Right atrium auricular region (tissue), 2 donors: ENCODE measurements at regions not wholly inside any gene's neighbourhood (a gene's known extent, or its start where the extent isn't known, plus 50 kb on each side); places are given as distances from the start of the nearest gene placed in this dataset.

Source experiments
- DNase-seq: peaks from one replicate; pipeline ENCODE4 v3.0.0-alpha.2; 2019; ENCODE audit warnings: low spot score
- H3K27ac ChIP-seq, 2 donors: fragments of 200-600 bp; sonication (generic); 1 replicate in 1 of 2; 2 replicates in 1 of 2; pipeline ENCODE4 v1.5.1; 2016 to 2019
- H3K27me3 ChIP-seq, 2 donors: fragments of 200-600 bp; sonication (generic); one replicate each; pipeline versions ENCODE4 v1.5.1 to v1.6.0; 2017 to 2019
- H3K36me3 ChIP-seq: fragments of 200-600 bp; sonication (generic); one replicate; pipeline ENCODE4 v1.5.1; 2016
- H3K4me1 ChIP-seq, 2 donors: fragments of 200-600 bp; sonication (generic); one replicate each; pipeline versions ENCODE4 v1.5.1 to v1.6.0; 2017 to 2019
- H3K4me3 ChIP-seq, 2 donors: fragments of 200-600 bp; sonication (generic); 1 replicate in 1 of 2; 2 replicates in 1 of 2; pipeline ENCODE4 v1.5.1; 2017 to 2019; ENCODE audit warnings: mild to moderate bottlenecking in 1 of 2, moderate library complexity in 1 of 2
- H3K9me3 ChIP-seq, 2 donors: fragments of 200-600 bp; sonication (generic); one replicate each; pipeline ENCODE4 v1.5.1; 2019
- TF ChIP-seq, protein P1 (sequence below), 2 donors: fragments of 200-600 bp; sonication (generic); IDR thresholded peaks; one replicate each; pipeline ENCODE4 v1.5.1; 2019; ENCODE audit warnings: antibody characterized with exemption in 2 of 2

DNA sequence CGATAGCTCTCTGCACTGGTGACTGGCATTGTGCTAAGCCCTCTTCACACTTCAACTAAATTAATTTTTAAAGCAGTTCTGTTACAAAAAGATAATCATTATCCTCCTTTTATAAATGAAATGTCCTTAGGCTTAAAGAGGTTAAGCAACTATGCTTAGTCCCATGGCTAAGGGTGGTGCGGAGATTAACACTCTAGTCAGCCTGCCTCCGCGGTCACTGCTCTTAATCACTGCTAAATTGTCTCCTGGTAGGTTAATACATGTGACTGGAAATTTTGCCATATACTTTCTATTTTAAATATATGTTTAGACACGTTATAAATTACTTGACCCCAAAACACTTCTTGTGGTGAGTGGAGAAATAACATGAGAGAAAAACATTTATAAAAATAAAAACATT is 473.7 kb downstream of the CENPC start:
- Histone ChIP-seq H3K4me3 (no peak overlapping the region), H3K9me3 (no peaks in the 10 kb centered on the region)
- TF ChIP-seq, protein P1, sequence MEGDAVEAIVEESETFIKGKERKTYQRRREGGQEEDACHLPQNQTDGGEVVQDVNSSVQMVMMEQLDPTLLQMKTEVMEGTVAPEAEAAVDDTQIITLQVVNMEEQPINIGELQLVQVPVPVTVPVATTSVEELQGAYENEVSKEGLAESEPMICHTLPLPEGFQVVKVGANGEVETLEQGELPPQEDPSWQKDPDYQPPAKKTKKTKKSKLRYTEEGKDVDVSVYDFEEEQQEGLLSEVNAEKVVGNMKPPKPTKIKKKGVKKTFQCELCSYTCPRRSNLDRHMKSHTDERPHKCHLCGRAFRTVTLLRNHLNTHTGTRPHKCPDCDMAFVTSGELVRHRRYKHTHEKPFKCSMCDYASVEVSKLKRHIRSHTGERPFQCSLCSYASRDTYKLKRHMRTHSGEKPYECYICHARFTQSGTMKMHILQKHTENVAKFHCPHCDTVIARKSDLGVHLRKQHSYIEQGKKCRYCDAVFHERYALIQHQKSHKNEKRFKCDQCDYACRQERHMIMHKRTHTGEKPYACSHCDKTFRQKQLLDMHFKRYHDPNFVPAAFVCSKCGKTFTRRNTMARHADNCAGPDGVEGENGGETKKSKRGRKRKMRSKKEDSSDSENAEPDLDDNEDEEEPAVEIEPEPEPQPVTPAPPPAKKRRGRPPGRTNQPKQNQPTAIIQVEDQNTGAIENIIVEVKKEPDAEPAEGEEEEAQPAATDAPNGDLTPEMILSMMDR (IDR thresholded peaks at IDR 0.05), result no peak

DNA sequence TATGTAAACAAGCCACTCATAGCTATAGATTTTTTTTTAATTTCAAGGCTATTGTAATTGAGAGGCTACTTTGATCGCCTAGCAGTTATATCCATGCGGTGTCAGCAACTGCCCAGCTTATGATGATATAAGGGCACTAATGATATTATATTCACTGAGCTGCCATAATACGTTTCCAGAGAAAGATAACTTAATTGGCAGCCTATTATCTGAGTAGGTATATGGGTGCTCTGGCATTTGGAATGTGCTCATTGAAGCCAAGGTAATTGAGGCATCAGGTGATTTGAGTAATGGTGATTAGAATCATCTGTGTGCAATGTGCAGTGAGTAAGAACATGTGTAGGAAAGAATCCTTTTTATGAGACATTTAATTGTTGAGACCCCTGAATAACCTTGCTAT is 490.0 kb downstream of the CENPC start:
- TF ChIP-seq, protein P1 (IDR thresholded peaks at IDR 0.05), result no peak
- H3K4me3 ChIP-seq, result no peak overlapping the region
- no peaks in the 10 kb centered on the region for H3K4me1 ChIP-seq
- H3K36me3 ChIP-seq, result no peaks in the 10 kb centered on the region
- no peaks in the 10 kb centered on the region for H3K9me3 ChIP-seq
- H3K27me3 ChIP-seq, result no peaks in the 10 kb centered on the region
- no peak for DNase-seq
- H3K27ac ChIP-seq, result no peak overlapping the region

More for the DNA sequence above, 473.7 kb downstream of the CENPC start:
- no peak for DNase-seq
- H3K27ac ChIP-seq, result no peak overlapping the region
- no peaks in the 10 kb centered on the region for H3K36me3 ChIP-seq
- H3K4me1 ChIP-seq, result no peaks in the 10 kb centered on the region
- no peaks in the 10 kb centered on the region for H3K27me3 ChIP-seq

DNA sequence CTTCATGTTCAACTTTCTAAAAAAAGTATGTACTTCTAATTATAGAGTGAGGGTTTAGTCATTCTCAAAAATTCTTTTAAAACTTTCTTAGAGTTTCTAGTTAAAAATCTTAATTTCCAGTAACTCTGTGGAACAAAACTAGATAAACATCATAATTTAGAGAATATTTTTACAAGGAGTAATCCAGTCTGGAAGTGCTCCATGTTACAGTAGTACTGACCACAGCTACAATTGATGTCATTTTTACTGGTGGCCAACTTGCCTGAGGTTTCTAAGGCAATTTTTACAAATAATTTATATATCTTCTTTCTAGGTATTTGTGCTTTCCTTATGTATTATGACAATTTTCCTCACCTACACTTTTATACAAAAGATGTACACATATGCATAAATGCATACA is 490.4 kb downstream of the CENPC start:
- Histone ChIP-seq H3K4me3 (no peak overlapping the region), H3K27ac (no peak overlapping the region), H3K4me1 (no peaks in the 10 kb centered on the region), H3K27me3 (no peaks in the 10 kb centered on the region), H3K36me3 (no peaks in the 10 kb centered on the region), H3K9me3 (no peaks in the 10 kb centered on the region)
- TF ChIP-seq, protein P1 (IDR thresholded peaks at IDR 0.05), result no peak
- no peak for DNase-seq

DNA sequence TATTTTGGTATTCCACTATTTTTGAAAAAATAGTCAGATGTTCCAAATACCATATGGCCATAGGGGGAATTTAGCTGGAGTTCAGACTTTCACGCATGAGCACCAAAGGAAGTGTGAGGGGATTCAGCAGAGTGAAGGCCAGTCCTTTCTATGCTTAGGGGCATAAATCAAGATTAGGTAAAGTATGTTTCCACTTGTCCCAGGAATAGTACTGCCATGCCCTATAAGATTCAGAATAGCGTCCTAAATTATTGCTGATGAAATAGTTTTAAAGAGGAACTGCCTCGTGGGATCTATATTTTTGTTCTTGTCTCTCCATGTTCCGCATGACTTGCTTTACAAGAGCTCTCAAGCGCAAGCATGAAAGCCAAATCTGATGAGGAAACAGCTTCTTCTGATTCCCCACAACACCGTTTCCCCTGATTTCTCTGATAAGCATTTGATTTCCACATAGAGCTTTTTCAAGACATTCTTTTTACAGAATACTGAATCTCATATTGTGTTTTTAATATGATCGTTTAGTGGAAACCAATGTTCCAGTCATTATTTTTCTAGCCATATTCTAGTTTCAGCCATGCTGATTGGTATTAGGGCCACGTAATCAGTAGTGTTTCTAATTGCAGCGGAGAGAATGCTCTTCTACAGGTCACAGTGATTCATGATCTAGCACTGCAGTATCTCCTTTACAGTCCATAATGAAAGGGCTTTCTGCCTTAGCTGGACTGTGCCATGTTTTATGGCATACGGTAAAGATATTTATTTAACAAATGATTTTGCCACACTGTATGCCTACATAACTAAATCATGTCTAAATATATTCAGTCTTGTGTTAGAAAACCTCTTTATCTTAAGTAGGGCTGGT is 492.3 kb downstream of the CENPC start:
- no peak overlapping the region for H3K4me3 ChIP-seq
- no peak overlapping the region for H3K27ac ChIP-seq
- H3K4me1 ChIP-seq, result no peaks in the 10 kb centered on the region
- no peaks in the 10 kb centered on the region for H3K9me3 ChIP-seq
- H3K36me3 ChIP-seq, result no peaks in the 10 kb centered on the region
- H3K27me3 ChIP-seq, result no peaks in the 10 kb centered on the region
- TF ChIP-seq, protein P1 (IDR thresholded peaks at IDR 0.05), result no peak
- DNase-seq, result no peak

DNA sequence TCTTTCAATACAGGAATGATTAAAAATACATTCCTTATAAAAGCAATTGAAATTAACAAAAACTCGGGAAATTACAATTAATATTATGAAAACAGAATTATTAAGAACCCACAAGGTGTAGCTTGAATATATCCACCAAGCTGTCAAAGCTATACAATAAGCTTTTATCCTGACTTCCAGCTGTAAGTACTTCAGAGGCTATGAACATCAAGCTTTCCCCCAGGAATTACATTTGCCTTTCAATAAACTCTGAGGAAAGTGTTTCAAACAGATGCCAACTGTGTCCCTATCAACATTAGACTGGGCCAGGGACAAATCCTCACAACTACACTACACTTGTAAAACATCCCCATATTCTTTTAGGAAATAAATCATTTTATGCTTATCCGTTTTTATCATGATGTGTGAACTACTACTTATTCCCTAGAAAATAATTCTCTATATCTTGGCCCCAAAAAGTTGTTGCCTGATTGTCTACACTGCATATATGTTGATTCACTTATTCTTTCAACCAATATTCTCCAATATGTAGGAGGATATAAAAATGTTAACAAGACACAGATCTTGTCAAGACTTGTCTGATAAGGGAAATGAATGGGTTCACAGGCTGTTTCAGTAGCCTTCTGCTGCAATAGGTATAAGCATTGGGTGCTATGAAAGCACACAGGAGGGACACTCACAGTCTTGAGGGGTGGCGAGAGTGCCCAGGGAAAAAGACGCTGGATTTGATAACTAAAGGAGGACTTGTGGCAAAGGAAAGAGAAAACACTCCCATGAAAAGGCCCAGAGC is 494.1 kb downstream of the CENPC start:
- no peaks in the 10 kb centered on the region for H3K4me1 ChIP-seq
- H3K4me3 ChIP-seq, result no peak overlapping the region
- TF ChIP-seq, protein P1 (IDR thresholded peaks at IDR 0.05), result no peak
- no peaks in the 10 kb centered on the region for H3K27me3 ChIP-seq
- no peaks in the 10 kb centered on the region for H3K36me3 ChIP-seq
- no peak overlapping the region for H3K27ac ChIP-seq
- no peaks in the 10 kb centered on the region for H3K9me3 ChIP-seq
- no peak for DNase-seq
